Erythroblast (primary cell): ENCODE measurements at regions not wholly inside any gene's neighbourhood (a gene's known extent, or its start where the extent isn't known, plus 50 kb on each side); places are given as distances from the start of the nearest gene placed in this dataset.
"Not testable (repeated sequence)": the region's sequence is repeated elsewhere in the genome, so short reads cannot be mapped to it uniquely, and the experiment has no call there.

Experiments used
- DNase-seq, 2 experiments: peaks; one replicate each; lab custom pipeline; 2025; lab: John Stamatoyannopoulos, UW
- GATA1 ChIP-seq: IDR thresholded peaks from 2 replicates; pipeline ENCODE4 v1.6.1; 2011; ENCODE audit warnings: low read depth, mild to moderate bottlenecking, control low read depth, low read length, moderate library complexity
- POLR2A ChIP-seq: IDR thresholded peaks from 2 replicates; pipeline ENCODE4 v1.6.1; 2011; ENCODE audit warnings: mild to moderate bottlenecking, low read length

DNA sequence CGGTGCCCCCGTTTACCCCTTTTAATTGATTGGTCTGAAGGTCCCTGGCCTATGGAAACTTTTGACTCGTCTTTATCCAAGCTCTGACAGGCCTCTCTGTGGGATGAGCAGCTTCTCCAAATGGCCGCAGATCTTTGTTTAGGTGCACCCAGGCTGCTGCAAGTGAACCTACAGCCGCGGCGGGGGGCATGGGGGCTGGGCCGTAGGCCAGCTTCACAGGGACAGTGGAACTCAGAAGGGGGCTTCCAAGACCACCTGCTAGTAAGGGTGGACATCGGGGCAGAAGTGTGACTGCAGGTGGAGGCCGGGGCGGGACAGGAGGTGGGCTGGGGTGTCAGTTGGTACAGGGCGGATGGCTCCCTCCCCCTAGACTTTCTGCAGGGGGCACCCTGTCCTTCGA, 257.5 kb downstream of the SIPA1L2 start:
- TF ChIP-seq GATA1 (no peak), POLR2A (no peak)
- DNase-seq, result no peak

DNA sequence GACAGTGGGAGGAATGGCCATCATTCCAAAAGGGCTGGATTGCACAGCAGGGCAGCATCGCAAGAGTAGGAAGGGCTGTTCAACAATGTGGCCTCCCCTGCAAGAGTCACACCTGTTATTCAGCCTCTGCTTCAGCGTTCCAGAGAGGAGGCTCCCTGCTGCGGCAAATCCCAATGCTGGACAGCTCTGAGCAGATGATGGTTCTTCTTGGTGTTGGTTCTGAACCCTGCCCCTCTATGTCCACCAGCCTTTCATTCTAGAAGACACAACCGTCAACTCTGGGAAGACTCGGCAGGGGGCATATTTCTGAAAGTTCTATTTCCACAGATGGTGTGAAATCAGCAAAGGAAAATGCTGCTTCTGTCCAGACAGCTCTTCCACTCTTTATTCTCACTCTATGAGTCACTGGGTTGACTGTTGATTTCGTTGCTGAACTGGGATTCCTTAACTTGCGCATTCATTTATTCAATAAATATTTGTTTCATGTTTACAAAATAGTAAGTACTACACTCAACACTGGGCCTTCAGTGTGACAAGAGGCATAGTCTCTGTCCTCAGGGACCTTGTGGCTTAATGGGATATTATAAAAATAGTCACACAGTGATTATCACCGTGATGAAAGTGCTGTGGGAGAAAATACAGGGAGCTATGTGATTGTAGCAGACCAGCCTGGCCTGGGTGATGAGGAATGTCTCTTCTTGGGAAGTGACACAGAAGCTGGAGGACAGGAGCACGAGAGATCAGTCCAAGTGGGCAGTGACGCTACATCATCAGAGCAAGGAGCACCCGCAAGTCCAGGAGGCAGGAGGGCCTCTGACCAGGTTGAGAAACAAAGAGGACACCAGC, 260.3 kb downstream of the SIPA1L2 start:
- TF ChIP-seq POLR2A (no peak), GATA1 (no peak)
- DNase-seq, result no peak

DNA sequence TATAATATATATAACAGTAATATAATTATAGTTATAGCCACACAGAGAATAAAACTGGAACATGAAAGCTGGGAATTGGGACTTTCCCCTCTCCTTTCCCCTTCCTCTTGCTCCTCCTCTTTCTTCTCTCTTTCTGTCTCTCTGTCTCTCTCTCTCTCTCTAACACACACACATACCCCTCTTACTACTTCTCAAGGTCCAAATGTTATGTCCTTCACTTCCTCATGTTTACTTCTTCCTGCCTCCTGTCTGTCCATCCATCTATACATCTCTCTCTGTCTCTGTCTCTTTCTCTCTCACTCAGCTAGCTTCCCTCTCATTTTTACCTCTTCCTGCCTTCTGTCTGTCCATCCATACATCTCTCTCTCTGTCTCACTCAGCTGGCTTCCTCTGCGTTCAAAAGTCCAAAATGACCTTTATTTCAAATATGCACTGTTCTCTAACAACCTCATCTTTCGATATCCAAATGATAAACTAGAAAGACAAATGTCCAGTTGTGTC, 261.1 kb downstream of the SIPA1L2 start:
- no peak for DNase-seq
- TF ChIP-seq GATA1 (no peak), POLR2A (no peak)

DNA sequence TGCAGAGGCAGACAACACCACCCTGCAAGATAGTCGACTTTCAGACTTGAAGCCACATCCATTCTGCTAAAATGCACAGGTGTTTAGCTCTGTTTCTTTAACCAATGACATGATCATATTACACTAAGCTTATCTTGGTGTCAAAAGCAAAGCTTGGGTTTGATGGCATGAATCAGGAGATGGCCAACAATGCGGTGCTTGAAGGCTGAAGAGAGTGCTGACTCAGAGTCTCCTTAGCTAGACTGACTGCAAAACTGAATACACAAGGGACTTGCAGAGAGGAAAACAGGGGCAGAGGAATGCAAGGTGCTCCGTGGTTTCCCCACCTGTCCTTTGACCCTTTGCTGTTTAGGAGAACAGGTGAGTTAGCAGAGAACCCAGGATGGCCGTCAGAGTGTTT, 262.6 kb downstream of the SIPA1L2 start:
- no peak for TF ChIP-seq GATA1
- TF ChIP-seq POLR2A, result no peak

DNA sequence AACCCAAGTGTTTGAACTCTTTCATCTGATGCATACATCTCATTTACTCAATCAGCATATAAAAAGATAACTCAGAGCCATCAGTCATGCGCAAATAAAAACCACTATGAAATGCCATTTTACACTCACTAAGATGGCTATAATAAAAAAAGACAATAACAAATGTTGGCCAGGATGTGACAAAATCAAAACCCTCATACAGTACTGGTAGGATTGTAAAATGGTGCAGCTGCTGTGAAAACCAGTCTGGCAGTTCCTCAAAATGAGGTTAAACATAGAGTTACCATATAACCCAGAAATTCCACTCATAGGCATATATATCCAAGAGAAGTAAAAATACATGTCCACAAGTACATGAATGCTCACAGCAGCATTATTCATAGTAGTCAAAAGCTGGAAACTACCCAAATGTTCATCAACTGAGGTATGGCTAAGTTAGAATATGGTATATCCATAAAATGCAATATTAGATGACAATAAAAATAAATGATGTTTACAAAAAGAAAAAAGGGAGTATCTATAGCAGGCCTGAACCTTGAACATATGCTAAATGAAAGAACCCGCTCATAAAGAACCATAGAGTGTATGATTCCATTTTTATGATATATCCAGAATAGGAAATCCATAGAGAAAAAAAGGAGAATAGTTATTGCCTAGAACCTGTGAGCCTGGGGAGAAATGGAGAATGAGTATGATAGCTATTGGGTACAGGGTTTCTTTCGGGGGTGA, 265.1 kb downstream of the SIPA1L2 start:
- TF ChIP-seq POLR2A (no peak), GATA1 (no peak)
- DNase-seq, result no peak

More for the DNA sequence above, 262.6 kb downstream of the SIPA1L2 start:
- DNase-seq, result no peak

DNA sequence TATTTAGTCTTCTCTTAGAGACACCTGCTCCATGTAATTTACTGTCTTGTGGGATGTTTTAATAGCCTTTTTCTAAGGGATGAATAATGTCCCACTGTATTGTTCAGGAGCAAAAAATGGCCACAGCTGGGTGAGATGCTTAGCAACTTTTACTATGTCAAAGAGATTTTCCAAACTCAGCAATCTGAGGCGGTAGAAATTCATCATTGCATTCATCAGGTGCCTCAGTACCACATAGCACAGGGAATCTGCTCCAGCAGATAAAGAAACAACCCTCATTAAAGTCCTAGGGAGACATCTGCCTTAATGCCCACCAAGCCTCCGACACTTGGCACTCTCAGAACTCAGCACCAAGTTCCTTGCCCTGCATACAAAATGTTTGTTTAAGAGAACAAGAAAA, 266.9 kb downstream of the SIPA1L2 start:
- DNase-seq, result no peak
- TF ChIP-seq GATA1 (no peak), POLR2A (no peak)

DNA sequence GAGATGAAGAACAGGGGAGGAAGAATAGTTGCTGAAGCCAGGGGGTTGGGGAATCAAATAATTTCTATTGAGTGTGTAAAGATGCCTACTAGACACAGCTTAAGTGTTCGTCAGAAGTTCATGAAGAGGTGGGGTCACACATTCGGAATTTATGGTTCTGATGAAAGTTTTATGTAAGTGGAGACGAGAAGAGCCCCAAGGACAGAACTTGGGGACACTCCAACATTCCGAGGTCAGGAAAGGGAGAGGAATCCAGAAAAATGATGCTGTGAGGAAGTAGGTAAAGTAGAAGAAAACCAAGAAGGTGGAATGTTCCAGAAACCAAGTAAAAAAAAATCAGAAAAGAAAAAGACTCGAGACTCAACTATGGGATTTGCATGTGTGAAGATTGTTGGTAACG, 272.5 kb downstream of the SIPA1L2 start:
- DNase-seq, result no peak
- no peak for TF ChIP-seq POLR2A
- TF ChIP-seq GATA1, result no peak

DNA sequence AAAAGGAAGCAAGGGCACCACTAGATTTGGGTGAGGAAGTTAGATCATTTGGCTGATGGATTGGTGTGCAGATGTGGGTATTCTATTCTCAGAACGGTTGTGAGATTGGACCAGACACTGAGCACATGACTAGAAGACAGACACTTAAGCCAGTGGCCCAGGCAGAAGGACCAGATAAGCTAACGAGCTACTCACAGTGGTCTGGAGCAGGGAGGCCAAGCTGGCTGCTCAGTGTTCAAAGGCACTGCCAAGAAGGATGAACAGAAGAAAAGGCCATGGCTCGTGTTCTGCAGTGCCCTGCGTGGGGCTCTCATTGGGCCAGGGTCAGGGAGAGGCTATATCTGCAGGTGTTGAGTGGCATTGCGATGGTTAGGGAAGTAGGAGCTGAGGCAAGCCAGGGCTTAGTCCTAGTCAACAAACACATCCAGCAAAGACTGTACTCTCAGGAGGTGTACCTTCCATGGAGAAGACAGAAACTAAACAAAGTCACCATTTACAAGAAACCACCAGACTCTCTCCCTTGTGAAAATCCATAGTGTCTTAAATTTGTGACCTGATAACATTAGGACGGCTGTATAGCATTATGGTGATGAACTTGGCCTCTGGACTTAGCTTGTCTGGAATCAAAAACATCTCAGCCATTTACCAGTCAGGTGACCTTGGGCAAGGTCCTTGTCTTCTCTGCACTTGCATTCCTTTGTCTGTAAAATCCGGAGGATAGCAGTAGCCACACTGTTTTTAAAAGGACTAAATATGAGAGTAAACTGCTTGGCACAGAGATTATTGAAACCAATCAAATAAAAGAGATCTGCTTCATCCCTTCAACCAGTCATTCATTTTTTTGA, 274.5 kb downstream of the SIPA1L2 start:
- no peak for DNase-seq
- TF ChIP-seq GATA1, result no peak
- no peak for TF ChIP-seq POLR2A

DNA sequence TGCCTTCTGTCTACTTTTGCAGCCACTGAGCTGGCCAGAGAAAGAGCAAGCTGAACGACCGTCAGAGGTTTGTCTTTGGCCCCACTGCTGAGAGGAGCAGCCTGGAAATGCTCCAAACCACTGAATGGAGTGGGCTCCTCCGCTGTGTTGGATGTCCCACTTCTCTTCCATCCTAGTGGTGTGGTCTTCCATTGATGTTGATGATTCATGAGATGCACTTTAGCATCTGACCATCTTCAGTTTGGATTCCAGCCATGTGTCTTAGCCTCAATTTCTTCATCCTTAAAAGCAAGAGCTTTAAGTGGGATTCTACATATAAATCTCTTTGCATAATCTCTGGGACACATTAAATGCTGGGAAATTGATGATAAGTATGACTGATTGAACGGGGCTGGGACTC, 276.9 kb downstream of the SIPA1L2 start:
- TF ChIP-seq GATA1, result no peak
- no peak for TF ChIP-seq POLR2A
- no peak for DNase-seq

DNA sequence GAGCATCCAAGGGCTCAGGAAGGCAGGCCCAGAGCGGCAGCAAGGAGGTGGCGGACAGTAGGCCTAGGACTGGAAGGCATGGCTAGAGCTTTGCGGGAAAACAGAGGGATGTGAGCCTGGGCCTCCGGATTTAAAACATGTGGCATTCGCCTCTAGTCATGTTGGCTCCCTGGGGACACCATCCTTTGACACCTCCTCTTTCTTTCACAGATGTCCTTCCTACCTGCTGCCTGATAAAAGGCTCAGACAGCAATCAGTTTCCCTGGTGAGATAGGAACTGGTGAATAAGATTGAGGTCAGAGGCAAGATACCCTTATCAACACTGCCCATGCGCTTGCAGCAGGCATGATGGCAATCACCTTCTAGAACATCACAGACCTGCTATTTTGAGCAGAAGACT, 277.6 kb downstream of the SIPA1L2 start:
- TF ChIP-seq POLR2A (no peak), GATA1 (no peak)
- no peak for DNase-seq

DNA sequence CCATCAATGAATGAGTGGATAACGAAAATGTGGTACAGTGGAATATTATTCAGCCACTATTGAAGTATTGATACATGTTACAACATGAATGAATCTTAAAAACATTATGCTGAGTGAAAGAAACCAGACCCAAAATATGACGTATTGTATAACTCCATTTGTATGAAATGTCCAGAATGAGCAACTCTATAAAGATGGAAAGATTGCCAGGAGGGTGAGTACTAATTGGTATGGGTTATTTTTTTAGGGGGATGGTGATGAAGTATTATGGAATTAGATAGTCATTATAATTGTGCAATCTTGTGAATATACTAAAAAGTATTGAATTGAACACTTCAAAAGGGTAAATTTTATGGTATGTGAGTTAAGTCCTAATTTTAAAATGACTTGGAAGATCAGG, 278.6 kb downstream of the SIPA1L2 start:
- no peak for DNase-seq
- no peak for TF ChIP-seq POLR2A
- no peak for TF ChIP-seq GATA1

DNA sequence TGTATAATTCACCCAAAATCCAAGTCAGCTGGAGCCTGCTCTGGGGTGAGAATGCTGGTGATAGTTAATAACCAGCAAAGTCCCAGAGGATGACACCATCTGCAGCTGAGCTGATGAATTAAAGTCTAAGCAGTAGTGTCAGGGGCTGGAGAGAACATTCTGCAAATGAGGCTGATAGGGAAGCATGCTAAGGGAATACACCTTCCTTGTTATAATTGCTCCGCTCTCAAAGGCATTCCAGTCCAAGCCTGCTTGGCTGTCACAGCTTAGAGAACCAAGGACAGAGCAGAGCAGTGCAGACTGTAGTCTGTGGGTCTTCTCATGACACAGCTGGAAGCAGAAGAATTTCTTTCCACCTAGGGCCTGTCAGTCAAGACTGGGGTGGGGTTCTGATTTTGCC, 283.1 kb downstream of the SIPA1L2 start:
- DNase-seq, result no peak
- TF ChIP-seq GATA1 (no peak), POLR2A (no peak)

DNA sequence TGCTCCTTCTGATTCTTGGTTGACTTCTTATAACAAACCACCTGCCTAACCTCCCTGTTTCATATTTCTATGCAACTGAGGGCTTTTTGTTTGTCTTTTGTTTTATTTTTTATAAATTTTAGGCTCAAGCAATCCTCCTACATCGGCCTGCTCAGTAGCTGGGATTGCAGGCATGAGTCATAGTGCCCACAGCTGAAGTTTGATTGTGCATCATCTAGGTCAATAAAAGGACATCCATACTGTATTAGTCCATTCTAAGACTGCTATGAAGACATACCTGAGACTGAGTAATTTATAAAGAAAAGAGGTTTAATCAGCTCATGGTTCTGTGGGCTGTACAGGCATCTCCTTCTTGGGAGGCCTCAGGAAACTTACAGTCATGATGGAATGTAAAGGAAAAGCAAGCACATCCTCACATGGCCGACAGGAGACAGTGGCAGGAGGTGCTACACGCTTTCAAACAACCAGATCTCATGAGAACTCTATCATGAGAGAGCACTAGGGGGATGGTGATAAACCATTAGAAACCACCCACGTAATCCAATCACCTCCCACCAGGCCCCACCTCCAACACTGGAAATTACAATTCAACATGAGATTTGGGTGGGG, 285.0 kb downstream of the SIPA1L2 start:
- TF ChIP-seq GATA1 (no peak), POLR2A (no peak)
- DNase-seq, result no peak

DNA sequence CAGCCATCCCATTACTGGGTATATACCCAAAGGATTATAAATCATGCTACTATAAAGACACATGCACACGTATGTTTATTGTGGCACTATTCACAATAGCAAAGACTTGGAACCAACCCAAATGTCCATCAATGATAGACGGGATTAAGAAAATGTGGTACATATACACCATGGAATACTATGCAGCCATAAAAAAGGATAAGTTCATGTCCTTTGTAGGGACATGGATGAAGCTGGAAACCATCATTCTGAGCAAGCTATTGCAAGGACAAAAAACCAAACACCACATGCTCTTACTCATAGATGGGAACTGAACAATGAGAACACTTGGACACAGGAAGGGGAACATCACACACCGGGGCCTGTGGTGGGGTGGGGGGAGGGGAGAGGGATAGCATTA, 285.7 kb downstream of the SIPA1L2 start:
- not testable (repeated sequence) for DNase-seq
